GM12874 (cell line): ENCODE measurements at regions not wholly inside any gene's neighbourhood (a gene's known extent, or its start where the extent isn't known, plus 50 kb on each side); places are given as distances from the start of the nearest gene placed in this dataset.

Experiments used
- CTCF ChIP-seq: IDR thresholded peaks from 2 replicates; pipeline ENCODE4 v1.5.1; 2011; ENCODE audit warnings: low read depth, mild to moderate bottlenecking, control low read depth, low read length, moderate library complexity; ENCODE audit not compliant: insufficient read depth

- no peak for TF ChIP-seq CTCF
Measured at GRCh38 chr6:158876886-158877285, 57.7 kb upstream of the EZR start.

- no peak for TF ChIP-seq CTCF
Measured at GRCh38 chr6:158870649-158870957, 51.4 kb upstream of the EZR start.

- peak; percentile 34; the same call in 1 of the 2 replicates for TF ChIP-seq CTCF
Measured at GRCh38 chr6:158869826-158870648, 50.9 kb upstream of the EZR start.

- no peak for TF ChIP-seq CTCF
Measured at GRCh38 chr6:158868890-158869825, 50.0 kb upstream of the EZR start.
